Astrocyte of the cerebellum (primary cell): ENCODE measurements at regions not wholly inside any gene's neighbourhood (a gene's known extent, or its start where the extent isn't known, plus 50 kb on each side); places are given as distances from the start of the nearest gene placed in this dataset.
A peak's percentile ranks its signal among the peaks of the same experiment; 100 is the strongest.

Experiments used
- DNase-seq: peaks from one replicate; pipeline ENCODE4 v3.0.0-alpha.2; 2011; ENCODE audit warnings: low read depth
- H3K4me3 ChIP-seq: 2 replicates; pipeline ENCODE4 v1.5.1; 2011; ENCODE audit warnings: mild to moderate bottlenecking, low read depth, low read length, moderate library complexity
- CTCF ChIP-seq: IDR thresholded peaks from 2 replicates; pipeline ENCODE4 v1.5.1; 2012; ENCODE audit warnings: low read length, low read depth, moderate library complexity, mild to moderate bottlenecking; ENCODE audit errors: missing control alignments
- in situ Hi-C: cut with HindIII; loops from 2 replicates; pipeline ENCODE4 v1.10.0; 2017; ENCODE audit warnings: low sequenced_read_pairs

DNA sequence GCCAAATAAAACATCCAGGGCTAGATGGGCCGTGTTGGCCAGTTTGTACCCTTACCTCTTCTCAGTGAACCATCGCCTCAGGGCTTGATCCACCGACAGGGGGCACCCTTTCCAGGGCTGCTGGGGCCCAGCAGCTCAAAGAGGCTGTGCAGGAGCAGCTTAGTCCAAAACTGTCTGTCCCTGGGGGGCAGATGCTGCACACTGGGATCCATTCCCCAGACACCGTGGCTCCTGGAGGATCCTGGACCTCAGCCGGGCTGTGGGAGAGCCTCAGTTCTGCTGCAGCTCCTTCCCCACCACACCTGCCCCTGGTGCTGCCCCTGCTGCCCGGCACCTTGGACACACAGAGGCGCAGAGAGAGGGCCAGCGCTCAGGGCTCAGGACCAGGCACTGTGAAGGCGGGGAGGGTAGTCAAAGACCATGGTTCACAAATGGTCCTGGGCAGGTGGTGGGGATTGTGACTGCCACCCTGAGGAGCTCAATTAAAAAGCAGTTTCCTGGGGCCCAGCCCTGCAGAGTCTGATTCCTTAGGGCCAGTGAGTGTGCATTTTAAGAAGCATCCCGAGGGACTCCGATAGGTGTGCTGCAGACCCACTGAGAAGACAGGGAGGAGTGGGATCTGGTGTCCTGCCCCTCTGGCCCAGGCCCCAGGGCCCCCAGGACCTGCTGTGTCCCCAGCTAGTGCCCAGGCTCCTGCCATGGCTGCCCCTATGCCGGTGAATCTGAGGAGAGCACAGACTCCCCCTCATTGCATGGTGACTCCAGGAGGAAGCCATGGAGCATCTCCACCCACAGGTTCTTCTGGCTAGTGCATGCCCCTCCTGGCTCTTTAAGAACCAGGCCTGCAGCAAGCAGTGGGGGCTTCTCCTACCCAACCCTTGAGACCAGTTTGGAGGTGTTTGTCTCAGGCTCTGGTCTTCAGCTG, 86.5 kb upstream of the PRR20G start:
- no peak overlapping the region for H3K4me3 ChIP-seq
- in situ Hi-C loops = no loop called here
- TF ChIP-seq CTCF = peak; percentile 12
- DNase-seq = no peak

DNA sequence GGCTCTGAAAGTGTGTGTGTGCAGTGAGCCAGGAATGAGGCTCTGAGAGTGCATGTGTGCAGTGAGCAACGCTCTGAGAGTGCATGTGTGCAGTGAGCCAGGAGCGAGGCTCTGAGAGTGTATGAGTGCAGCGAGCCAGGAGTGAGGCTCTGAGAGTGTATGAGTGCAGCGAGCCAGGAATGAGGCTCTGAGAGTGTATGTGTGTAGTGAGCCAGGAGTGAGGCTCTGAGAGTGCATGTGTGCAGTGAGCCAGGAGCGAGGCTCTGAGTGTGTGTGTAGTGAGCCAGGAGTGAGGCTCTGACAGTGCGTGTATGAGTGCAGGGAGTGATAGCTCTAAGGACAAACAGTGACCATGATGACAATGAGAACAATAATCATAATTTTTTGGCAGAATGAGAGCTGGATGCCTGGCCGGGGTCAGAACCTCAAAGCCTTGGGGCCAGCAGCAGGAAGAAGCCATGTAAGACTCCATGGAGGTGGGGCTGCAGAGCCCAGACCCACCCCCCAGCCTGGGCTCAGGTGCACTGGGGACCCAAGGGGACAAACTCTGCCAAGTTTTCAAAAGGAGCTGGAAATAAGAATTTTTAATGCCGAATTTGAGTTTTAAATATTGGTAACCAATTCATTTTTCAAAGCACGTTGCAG, 85.7 kb upstream of the PRR20G start:
- no peak for DNase-seq
- in situ Hi-C loops = no loop called here
- H3K4me3 ChIP-seq = no peak overlapping the region
- no peak for TF ChIP-seq CTCF

GRCh38 chr3:127371846-127372245, 84.0 kb upstream of the PRR20G start:
- TF ChIP-seq CTCF = no peak
- no peak for DNase-seq
- in situ Hi-C loops = no loop called here
- H3K4me3 ChIP-seq = no peak overlapping the region

DNA sequence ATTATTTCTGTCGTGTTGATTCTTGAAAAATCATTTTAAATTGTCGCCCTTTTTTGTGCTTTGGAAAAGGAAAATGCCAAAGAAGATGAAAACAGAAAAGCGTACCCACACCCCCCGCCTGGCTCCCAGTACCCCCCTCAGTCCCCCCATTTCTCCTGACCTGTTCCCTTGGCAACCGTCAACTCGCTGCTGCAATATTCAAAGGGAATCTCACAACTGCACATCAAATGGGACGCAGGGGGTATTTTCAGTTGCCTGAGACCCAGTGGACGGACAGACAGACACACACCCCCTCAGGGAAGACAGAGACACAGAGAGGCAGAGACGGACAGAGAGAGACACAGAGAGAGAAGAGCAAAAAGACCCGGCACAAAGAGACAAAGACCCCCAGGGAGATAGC, 83.5 kb upstream of the PRR20G start:
- TF ChIP-seq CTCF = no peak
- DNase-seq = no peak
- no peak overlapping the region for H3K4me3 ChIP-seq
- in situ Hi-C loops = no loop called here

DNA sequence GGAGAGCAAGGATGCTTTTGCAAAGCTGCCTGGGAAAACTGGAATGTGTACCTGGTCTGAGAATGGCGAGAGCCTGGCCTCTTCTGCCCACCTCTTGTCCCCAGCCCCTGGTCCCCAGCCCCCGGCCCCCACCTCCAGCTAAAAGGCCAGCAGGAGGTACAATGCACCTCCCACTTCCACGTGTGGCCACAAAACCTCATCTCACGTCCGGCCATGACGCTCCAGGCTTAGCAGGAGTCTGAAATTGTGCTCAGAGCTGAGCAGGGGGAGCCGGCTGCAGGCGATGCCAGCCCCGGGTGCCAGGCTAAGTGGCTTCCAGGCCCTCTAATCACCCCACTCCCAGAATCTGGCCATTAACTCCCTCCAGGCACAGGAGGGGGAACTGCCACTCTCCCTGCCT, 83.1 kb upstream of the PRR20G start:
- H3K4me3 ChIP-seq = no peak overlapping the region
- no peak for DNase-seq
- in situ Hi-C loops = no loop called here

More for the DNA sequence above, 83.1 kb upstream of the PRR20G start:
- no peak for TF ChIP-seq CTCF
